ENCODE measurements at regions not wholly inside any gene's neighbourhood (a gene's known extent, or its start where the extent isn't known, plus 50 kb on each side); places are given as distances from the start of the nearest gene placed in this dataset.

DNA sequence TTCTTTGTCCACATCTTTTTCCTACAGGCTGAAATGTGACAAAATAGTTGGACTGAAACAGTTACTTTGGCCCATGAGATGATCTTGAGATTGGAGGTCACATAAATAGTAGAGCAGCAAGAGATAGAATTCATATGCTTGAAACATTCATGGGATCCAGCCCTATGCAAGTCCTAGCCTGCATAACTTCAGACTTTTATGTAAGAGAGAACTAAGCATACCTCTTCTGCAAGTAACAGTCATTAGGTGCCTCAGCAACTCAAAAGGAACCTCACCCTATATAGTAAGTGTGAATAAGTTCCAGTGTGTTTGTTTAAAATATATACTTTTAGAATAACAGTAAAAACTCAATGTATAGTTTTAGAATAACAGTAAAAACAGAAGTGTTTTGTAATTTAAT is 138.0 kb upstream of the P2RY1 start:
- no peaks in the 10 kb centered on the region for H3K27me3 ChIP-seq (replicated peaks; ENCODE audit: control insufficient read depth, insufficient read depth, low read length)
- no peaks in the 10 kb centered on the region for H3K4me1 ChIP-seq
- H3K27ac Mint-ChIP-seq (ENCODE audit: unreplicated experiment): no peak overlapping the region
- no peak overlapping the region for H3K4me3 Mint-ChIP-seq (ENCODE audit: unreplicated experiment)
- no TSS peak for BruUV-seq (replicated peaks)
- H3K4me3 ChIP-seq (ENCODE audit: low read depth, low read length): no peak overlapping the region
- TF ChIP-seq, protein P1, sequence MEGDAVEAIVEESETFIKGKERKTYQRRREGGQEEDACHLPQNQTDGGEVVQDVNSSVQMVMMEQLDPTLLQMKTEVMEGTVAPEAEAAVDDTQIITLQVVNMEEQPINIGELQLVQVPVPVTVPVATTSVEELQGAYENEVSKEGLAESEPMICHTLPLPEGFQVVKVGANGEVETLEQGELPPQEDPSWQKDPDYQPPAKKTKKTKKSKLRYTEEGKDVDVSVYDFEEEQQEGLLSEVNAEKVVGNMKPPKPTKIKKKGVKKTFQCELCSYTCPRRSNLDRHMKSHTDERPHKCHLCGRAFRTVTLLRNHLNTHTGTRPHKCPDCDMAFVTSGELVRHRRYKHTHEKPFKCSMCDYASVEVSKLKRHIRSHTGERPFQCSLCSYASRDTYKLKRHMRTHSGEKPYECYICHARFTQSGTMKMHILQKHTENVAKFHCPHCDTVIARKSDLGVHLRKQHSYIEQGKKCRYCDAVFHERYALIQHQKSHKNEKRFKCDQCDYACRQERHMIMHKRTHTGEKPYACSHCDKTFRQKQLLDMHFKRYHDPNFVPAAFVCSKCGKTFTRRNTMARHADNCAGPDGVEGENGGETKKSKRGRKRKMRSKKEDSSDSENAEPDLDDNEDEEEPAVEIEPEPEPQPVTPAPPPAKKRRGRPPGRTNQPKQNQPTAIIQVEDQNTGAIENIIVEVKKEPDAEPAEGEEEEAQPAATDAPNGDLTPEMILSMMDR (IDR thresholded peaks at IDR 0.05; ENCODE audit: insufficient read depth in 1 of 2, low read depth in 1 of 2, low read length in 1 of 2, severe bottlenecking in 1 of 2, unreplicated experiment in 1 of 2): no peak
- no peaks in the 10 kb centered on the region for H3K27me3 Mint-ChIP-seq (ENCODE audit: insufficient read depth, unreplicated experiment)
- H3K36me3 ChIP-seq (ENCODE audit: control insufficient read depth, insufficient read depth, low read length): no peaks in the 10 kb centered on the region
- H3K9me3 Mint-ChIP-seq (ENCODE audit: unreplicated experiment): peaks cover under 1% of the 10 kb centered on the region
- no peak for DNase-seq
- ChIA-PET CTCF (no interaction called here), POLR2A (no interaction called here)
- H3K36me3 Mint-ChIP-seq (ENCODE audit: insufficient read depth, unreplicated experiment): no peaks in the 10 kb centered on the region
- H3K9me3 ChIP-seq: no peaks in the 10 kb centered on the region
- H3K4me1 Mint-ChIP-seq (ENCODE audit: low read depth, unreplicated experiment): no peaks in the 10 kb centered on the region
- intact Hi-C loops (cut with micrococcal nuclease; ENCODE audit: unreplicated experiment): loop anchor here (10.0 kb wide), 1 partner anchor 268 kb away; no protein-coding TSS in a partner anchor

DNA sequence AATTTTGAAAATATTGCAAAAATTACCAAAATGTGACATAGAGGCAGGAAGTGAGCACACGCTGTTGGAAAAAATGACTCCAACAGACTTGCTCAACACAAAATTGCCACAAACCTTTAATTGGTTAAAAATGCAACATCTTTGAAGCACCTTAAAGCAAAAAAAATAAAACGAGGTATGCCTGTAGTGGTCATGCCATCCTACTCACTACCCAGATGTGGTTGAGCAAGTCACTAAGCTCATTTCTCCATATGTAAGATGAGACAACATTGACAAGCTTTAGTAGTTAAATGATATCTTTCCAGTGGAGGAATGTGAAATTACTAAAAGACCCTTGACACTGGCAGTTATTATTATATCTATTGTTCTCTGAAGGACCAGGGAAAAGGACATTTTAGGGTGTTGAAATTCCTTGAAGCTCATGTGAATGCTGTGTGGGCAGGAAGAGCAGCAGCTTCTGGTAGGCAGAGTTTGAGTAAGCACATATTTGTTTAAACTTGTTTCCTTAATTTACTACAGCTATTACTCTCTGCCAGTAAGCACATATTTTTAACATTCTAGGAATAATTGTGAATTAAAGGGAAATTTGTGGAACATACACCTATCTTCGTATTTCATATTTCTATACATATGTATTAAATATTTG is 131.6 kb upstream of the P2RY1 start:
- no peaks in the 10 kb centered on the region for H3K9me3 Mint-ChIP-seq (ENCODE audit: unreplicated experiment)
- H3K4me3 ChIP-seq (ENCODE audit: low read depth, low read length): no peak overlapping the region
- no peaks in the 10 kb centered on the region for H3K27me3 Mint-ChIP-seq (ENCODE audit: insufficient read depth, unreplicated experiment)
- BruUV-seq (replicated peaks): no TSS peak
- H3K4me1 Mint-ChIP-seq (ENCODE audit: low read depth, unreplicated experiment): no peaks in the 10 kb centered on the region
- no peaks in the 10 kb centered on the region for H3K36me3 ChIP-seq (ENCODE audit: control insufficient read depth, insufficient read depth, low read length)
- POLR2A ChIA-PET: no interaction called here
- H3K4me3 Mint-ChIP-seq (ENCODE audit: unreplicated experiment): no peak overlapping the region
- no peaks in the 10 kb centered on the region for H3K9me3 ChIP-seq
- intact Hi-C loops (cut with micrococcal nuclease; ENCODE audit: unreplicated experiment): no loop called here
- peaks cover 13% of the 10 kb centered on the region for H3K4me1 ChIP-seq
- no peak overlapping the region for H3K27ac Mint-ChIP-seq (ENCODE audit: unreplicated experiment)
- TF ChIP-seq, protein P1 (IDR thresholded peaks at IDR 0.05; ENCODE audit: insufficient read depth in 1 of 2, low read depth in 1 of 2, low read length in 1 of 2, severe bottlenecking in 1 of 2, unreplicated experiment in 1 of 2): no peak
- CTCF ChIA-PET: no interaction called here
- no peaks in the 10 kb centered on the region for H3K27me3 ChIP-seq (replicated peaks; ENCODE audit: control insufficient read depth, insufficient read depth, low read length)
- H3K36me3 Mint-ChIP-seq (ENCODE audit: insufficient read depth, unreplicated experiment): no peaks in the 10 kb centered on the region
- DNase-seq: no peak

DNA sequence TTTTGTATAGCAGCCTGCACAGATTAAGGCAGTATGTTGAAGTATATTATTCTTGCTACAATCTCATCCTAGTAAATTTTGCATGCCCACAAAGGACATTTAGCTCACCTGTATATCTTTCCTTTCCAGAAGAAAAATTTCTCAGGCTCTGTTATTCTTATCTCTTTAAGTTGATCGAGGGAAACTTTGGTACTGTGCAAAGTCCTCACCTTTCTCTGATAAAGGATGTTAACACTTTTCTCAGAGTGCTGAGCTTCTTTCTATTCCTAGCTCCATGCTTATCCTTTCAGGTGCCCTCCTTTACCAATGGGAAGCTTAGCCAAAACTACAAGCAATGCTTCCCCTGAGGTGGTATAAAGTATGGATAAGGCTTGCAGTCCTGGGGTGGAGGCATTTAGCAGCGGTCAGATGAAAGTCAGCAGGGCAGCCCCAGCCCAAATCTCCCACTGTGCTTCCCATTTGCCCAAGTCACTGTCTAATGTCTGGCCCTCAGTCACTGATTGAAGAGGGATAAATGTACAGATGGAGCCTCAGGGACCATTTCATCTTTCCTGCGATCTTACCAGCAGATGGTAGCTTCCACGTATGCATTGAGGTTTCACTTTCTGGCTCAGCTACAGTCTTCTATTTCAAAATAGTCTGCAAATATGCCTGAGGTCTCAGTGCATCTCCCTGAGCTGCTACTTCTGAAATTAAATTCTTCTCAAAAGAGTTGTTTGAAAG is 127.8 kb upstream of the P2RY1 start:
- Histone ChIP-seq H3K4me1 (peaks cover 13% of the 10 kb centered on the region), H3K27me3 (replicated peaks; ENCODE audit: control insufficient read depth, insufficient read depth, low read length) (no peaks in the 10 kb centered on the region), H3K4me3 (ENCODE audit: low read depth, low read length) (no peak overlapping the region), H3K36me3 (ENCODE audit: control insufficient read depth, insufficient read depth, low read length) (no peaks in the 10 kb centered on the region), H3K9me3 (no peaks in the 10 kb centered on the region)
- Mint-ChIP-seq H3K27me3 (ENCODE audit: insufficient read depth, unreplicated experiment) (no peaks in the 10 kb centered on the region), H3K36me3 (ENCODE audit: insufficient read depth, unreplicated experiment) (no peaks in the 10 kb centered on the region), H3K4me3 (ENCODE audit: unreplicated experiment) (no peak overlapping the region), H3K27ac (ENCODE audit: unreplicated experiment) (no peak overlapping the region), H3K4me1 (ENCODE audit: low read depth, unreplicated experiment) (no peaks in the 10 kb centered on the region), H3K9me3 (ENCODE audit: unreplicated experiment) (no peaks in the 10 kb centered on the region)
- ChIA-PET CTCF (no interaction called here), POLR2A (interaction anchor here (0.5 kb wide), 1 partner anchor 173 kb away, joined by 6 read pairs; no protein-coding TSS in a partner anchor)
- no TSS peak for BruUV-seq (replicated peaks)
- DNase-seq: no peak
- TF ChIP-seq, protein P1 (IDR thresholded peaks at IDR 0.05; ENCODE audit: insufficient read depth in 1 of 2, low read depth in 1 of 2, low read length in 1 of 2, severe bottlenecking in 1 of 2, unreplicated experiment in 1 of 2): no peak
- intact Hi-C loops (cut with micrococcal nuclease; ENCODE audit: unreplicated experiment): no loop called here

Measured in Caco-2 (cell line).